ENCODE measurements at regions not wholly inside any gene's neighbourhood (a gene's known extent, or its start where the extent isn't known, plus 50 kb on each side); places are given as distances from the start of the nearest gene placed in this dataset.
"Not testable (repeated sequence)": the region's sequence is repeated elsewhere in the genome, so short reads cannot be mapped to it uniquely, and the experiment has no call there.

DNA sequence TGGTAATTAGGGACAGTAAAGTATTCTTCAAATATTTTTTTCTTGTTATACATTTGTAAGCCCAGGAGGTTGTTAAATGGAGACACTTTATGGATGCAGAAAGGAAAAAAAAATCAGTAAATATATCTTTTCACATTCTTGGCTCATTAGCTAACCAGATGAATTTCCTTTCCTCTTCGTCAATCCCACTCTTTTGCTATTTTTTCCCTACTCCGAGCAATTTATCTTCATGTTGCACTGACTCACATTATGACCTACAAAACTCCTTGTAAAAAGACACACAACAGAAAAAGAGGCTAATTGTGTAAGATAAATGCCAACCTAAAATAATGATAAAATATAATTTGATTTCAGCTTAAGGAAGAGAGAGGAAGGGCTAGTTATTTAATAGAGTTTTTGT lies 472.9 kb upstream of the ZNF337 start:
- CTCF ChIA-PET, result no interaction called here
- no peaks in the 10 kb centered on the region for H3K36me3 ChIP-seq (ENCODE audit: control insufficient read depth in 4 of 4, insufficient read depth in 4 of 4, low read length in 3 of 4)
- POLR2A ChIA-PET, result no interaction called here
- 92% methylated on average over 2 of the region's 2 CpGs for WGBS (ENCODE audit: insufficient coverage)
- DNase-seq, result no peak
- no peaks in the 10 kb centered on the region for H3K9me3 ChIP-seq (ENCODE audit: control extremely low read depth in 1 of 5, control insufficient read depth in 4 of 5, insufficient read depth in 2 of 5, low read depth in 1 of 5, low read length in 4 of 5)
- no peak overlapping the region for H3K27ac ChIP-seq (ENCODE audit: insufficient read depth in 1 of 2, low read depth in 1 of 2, low read length in 2 of 2, poor library complexity in 1 of 2, severe bottlenecking in 2 of 2)
- H3K27me3 ChIP-seq (replicated peaks in 2 of 5; ENCODE audit: control insufficient read depth in 4 of 5, insufficient read depth in 5 of 5, low read length in 4 of 5), result no peaks in the 10 kb centered on the region
- H3K4me1 ChIP-seq (ENCODE audit: control extremely low read depth in 1 of 4, control insufficient read depth in 4 of 4, insufficient read depth in 4 of 4, low read length in 3 of 4), result no peaks in the 10 kb centered on the region
- H3K4me3 ChIP-seq (ENCODE audit: control insufficient read depth in 1 of 7, extremely low read depth in 1 of 7, insufficient read depth in 4 of 7, low read depth in 2 of 7, low read length in 6 of 7), result no peak overlapping the region

DNA sequence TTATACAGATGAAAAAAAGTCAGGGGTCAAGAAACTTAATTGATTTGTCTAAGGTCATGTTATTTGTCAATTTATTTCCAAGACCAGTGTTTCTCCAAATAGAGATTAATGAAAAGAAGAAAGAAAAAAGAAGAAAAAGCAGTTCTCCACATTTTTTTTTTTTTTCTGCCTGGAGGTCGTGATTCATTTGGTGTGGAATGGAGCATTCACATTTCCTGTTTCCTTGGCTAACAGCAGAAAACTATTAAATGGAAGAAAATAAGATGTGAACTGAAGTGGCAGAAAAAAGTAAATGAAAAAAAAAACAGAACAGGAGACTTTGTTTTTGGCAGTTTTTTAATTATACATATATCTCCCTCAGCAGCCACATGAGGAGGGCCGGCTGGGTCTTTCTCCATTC lies 470.8 kb upstream of the ZNF337 start:
- Histone ChIP-seq H3K4me1 (ENCODE audit: control extremely low read depth in 1 of 4, control insufficient read depth in 4 of 4, insufficient read depth in 4 of 4, low read length in 3 of 4) (no peaks in the 10 kb centered on the region), H3K27ac (ENCODE audit: insufficient read depth in 1 of 2, low read depth in 1 of 2, low read length in 2 of 2, poor library complexity in 1 of 2, severe bottlenecking in 2 of 2) (no peak overlapping the region), H3K27me3 (replicated peaks in 2 of 5; ENCODE audit: control insufficient read depth in 4 of 5, insufficient read depth in 5 of 5, low read length in 4 of 5) (no peaks in the 10 kb centered on the region), H3K4me3 (ENCODE audit: control insufficient read depth in 1 of 7, extremely low read depth in 1 of 7, insufficient read depth in 4 of 7, low read depth in 2 of 7, low read length in 6 of 7) (no peak overlapping the region), H3K9me3 (ENCODE audit: control extremely low read depth in 1 of 5, control insufficient read depth in 4 of 5, insufficient read depth in 2 of 5, low read depth in 1 of 5, low read length in 4 of 5) (no peaks in the 10 kb centered on the region), H3K36me3 (ENCODE audit: control insufficient read depth in 4 of 4, insufficient read depth in 4 of 4, low read length in 3 of 4) (no peaks in the 10 kb centered on the region)
- WGBS (ENCODE audit: insufficient coverage), result 100% methylated on average over 1 of the region's 2 CpGs
- ChIA-PET CTCF (no interaction called here), POLR2A (no interaction called here)
- DNase-seq, result no peak

DNA sequence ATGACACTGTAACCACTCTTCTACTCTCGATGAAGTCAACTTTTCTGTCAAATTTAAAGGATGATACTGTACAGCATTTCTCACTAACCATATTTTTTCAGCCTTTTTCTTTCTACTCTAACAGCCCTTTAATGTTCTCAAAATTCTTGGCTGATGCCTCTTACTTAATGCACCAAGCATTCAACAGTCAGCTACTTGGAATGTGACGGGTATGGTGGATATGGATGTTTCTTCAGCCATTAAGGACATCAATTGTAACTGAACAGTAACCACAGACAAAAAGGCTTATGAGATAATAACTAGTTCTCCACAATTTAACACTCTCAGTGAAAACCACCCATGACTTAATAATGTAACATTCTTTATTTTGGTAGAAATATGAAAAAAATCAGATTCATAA lies 467.2 kb upstream of the ZNF337 start:
- Histone ChIP-seq H3K4me1 (ENCODE audit: control extremely low read depth in 1 of 4, control insufficient read depth in 4 of 4, insufficient read depth in 4 of 4, low read length in 3 of 4) (no peaks in the 10 kb centered on the region), H3K27ac (ENCODE audit: insufficient read depth in 1 of 2, low read depth in 1 of 2, low read length in 2 of 2, poor library complexity in 1 of 2, severe bottlenecking in 2 of 2) (no peak overlapping the region), H3K9me3 (ENCODE audit: control extremely low read depth in 1 of 5, control insufficient read depth in 4 of 5, insufficient read depth in 2 of 5, low read depth in 1 of 5, low read length in 4 of 5) (no peaks in the 10 kb centered on the region), H3K36me3 (ENCODE audit: control insufficient read depth in 4 of 4, insufficient read depth in 4 of 4, low read length in 3 of 4) (no peaks in the 10 kb centered on the region), H3K4me3 (ENCODE audit: control insufficient read depth in 1 of 7, extremely low read depth in 1 of 7, insufficient read depth in 4 of 7, low read depth in 2 of 7, low read length in 6 of 7) (no peak overlapping the region), H3K27me3 (replicated peaks in 2 of 5; ENCODE audit: control insufficient read depth in 4 of 5, insufficient read depth in 5 of 5, low read length in 4 of 5) (no peaks in the 10 kb centered on the region)
- DNase-seq, result no peak
- ChIA-PET POLR2A (no interaction called here), CTCF (no interaction called here)
- WGBS (ENCODE audit: insufficient coverage), result 88% methylated on average over 1 of the region's 2 CpGs

DNA sequence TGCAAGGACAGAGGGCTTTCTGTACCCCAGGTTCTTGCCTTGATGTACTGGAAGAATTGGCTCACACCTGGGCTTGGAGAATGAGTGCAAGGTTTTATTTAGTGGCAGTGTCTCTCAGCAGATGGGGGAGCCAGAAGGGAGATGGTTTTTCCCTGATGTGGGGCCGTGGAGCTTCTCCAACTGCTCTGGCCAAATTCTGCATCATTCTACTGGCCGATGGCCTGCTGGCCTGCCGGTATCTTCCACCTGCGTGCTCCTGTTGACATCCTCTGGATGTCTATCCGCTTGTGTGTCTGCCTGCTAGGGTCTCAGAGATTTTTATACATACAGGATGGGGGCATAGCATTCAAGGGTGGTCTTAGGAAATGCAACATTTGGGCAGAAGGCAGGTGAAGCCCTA lies 466.5 kb upstream of the ZNF337 start:
- H3K36me3 ChIP-seq (ENCODE audit: control insufficient read depth in 4 of 4, insufficient read depth in 4 of 4, low read length in 3 of 4); POLR2A ChIA-PET; H3K27me3 ChIP-seq (replicated peaks in 2 of 5; ENCODE audit: control insufficient read depth in 4 of 5, insufficient read depth in 5 of 5, low read length in 4 of 5); CTCF ChIA-PET; H3K4me3 ChIP-seq (ENCODE audit: control insufficient read depth in 1 of 7, extremely low read depth in 1 of 7, insufficient read depth in 4 of 7, low read depth in 2 of 7, low read length in 6 of 7); H3K27ac ChIP-seq (ENCODE audit: insufficient read depth in 1 of 2, low read depth in 1 of 2, low read length in 2 of 2, poor library complexity in 1 of 2, severe bottlenecking in 2 of 2); H3K9me3 ChIP-seq (ENCODE audit: control extremely low read depth in 1 of 5, control insufficient read depth in 4 of 5, insufficient read depth in 2 of 5, low read depth in 1 of 5, low read length in 4 of 5); DNase-seq; H3K4me1 ChIP-seq (ENCODE audit: control extremely low read depth in 1 of 4, control insufficient read depth in 4 of 4, insufficient read depth in 4 of 4, low read length in 3 of 4): not testable (repeated sequence)
- WGBS (ENCODE audit: insufficient coverage), result 90% methylated on average over 5 of the region's 5 CpGs

DNA sequence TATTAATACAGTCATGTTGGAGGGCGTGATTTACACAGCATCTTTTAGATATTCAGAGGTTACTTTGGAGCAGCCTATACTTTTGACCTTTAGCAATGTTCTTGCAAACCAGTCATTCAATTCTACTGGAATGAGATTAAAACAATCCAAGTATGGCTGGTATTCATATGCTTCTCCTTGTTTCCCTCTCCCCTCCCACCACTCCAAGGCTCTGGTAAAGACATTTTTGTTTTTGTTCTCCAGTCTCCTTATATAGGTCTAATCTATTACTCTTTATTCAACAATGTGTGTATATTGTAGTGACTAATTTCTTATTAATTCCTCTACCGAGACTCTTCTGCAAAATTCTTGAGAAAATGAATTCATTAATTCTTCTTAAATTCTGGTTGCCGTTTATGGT lies 465.1 kb upstream of the ZNF337 start:
- CTCF ChIA-PET, result not testable (repeated sequence)

DNA sequence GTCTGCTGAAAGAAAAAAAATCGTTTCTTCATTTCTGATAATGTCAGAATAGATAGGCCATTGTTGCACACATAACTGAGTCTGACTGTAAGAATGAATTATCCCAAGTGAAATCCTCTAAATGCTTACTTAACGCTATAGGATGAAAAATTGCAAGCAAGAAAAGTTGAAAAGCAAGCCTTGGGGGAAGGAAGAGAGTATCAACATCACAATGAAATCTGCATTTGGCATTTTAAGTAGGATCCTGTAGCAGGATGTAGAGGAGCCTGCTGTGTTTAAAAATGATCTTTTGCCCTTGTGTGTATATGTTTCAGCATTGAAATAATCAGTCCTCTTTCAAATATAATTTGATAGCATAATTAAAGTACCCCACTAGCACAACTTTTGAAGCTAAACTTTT lies 464.3 kb upstream of the ZNF337 start:
- POLR2A ChIA-PET; CTCF ChIA-PET; H3K27ac ChIP-seq (ENCODE audit: insufficient read depth in 1 of 2, low read depth in 1 of 2, low read length in 2 of 2, poor library complexity in 1 of 2, severe bottlenecking in 2 of 2); H3K9me3 ChIP-seq (ENCODE audit: control extremely low read depth in 1 of 5, control insufficient read depth in 4 of 5, insufficient read depth in 2 of 5, low read depth in 1 of 5, low read length in 4 of 5); H3K27me3 ChIP-seq (replicated peaks in 2 of 5; ENCODE audit: control insufficient read depth in 4 of 5, insufficient read depth in 5 of 5, low read length in 4 of 5); DNase-seq; H3K4me3 ChIP-seq (ENCODE audit: control insufficient read depth in 1 of 7, extremely low read depth in 1 of 7, insufficient read depth in 4 of 7, low read depth in 2 of 7, low read length in 6 of 7); H3K4me1 ChIP-seq (ENCODE audit: control extremely low read depth in 1 of 4, control insufficient read depth in 4 of 4, insufficient read depth in 4 of 4, low read length in 3 of 4); H3K36me3 ChIP-seq (ENCODE audit: control insufficient read depth in 4 of 4, insufficient read depth in 4 of 4, low read length in 3 of 4): not testable (repeated sequence)
- 8% methylated on average over 2 of the region's 2 CpGs for WGBS (ENCODE audit: insufficient coverage)

More for the DNA sequence above, 465.1 kb upstream of the ZNF337 start:
- H3K36me3 ChIP-seq (ENCODE audit: control insufficient read depth in 4 of 4, insufficient read depth in 4 of 4, low read length in 3 of 4); POLR2A ChIA-PET; H3K27ac ChIP-seq (ENCODE audit: insufficient read depth in 1 of 2, low read depth in 1 of 2, low read length in 2 of 2, poor library complexity in 1 of 2, severe bottlenecking in 2 of 2); H3K4me3 ChIP-seq (ENCODE audit: control insufficient read depth in 1 of 7, extremely low read depth in 1 of 7, insufficient read depth in 4 of 7, low read depth in 2 of 7, low read length in 6 of 7); H3K4me1 ChIP-seq (ENCODE audit: control extremely low read depth in 1 of 4, control insufficient read depth in 4 of 4, insufficient read depth in 4 of 4, low read length in 3 of 4); H3K27me3 ChIP-seq (replicated peaks in 2 of 5; ENCODE audit: control insufficient read depth in 4 of 5, insufficient read depth in 5 of 5, low read length in 4 of 5); H3K9me3 ChIP-seq (ENCODE audit: control extremely low read depth in 1 of 5, control insufficient read depth in 4 of 5, insufficient read depth in 2 of 5, low read depth in 1 of 5, low read length in 4 of 5); DNase-seq: not testable (repeated sequence)
- WGBS (ENCODE audit: insufficient coverage), result 100% methylated on average over 1 of the region's 3 CpGs

DNA sequence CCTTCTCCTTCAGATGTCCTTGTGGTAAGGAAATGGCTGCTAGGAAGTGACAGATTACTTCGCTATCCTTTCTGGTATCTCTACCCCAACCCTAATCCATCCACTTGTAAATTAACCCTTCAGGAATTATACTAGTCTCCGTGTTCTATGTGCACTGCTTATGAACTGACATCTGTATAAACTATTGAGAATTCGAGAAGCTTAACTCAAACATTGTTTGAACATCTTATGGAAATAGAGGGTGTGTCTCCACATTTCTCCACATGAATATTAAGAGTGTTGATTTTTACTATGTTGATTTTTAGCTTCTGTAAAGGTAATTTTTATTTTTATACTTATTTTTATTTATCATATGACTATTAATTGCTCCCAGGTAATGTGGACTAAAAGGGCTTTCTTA lies 457.6 kb upstream of the ZNF337 start:
- POLR2A ChIA-PET, result no interaction called here

More for the DNA sequence above, 457.6 kb upstream of the ZNF337 start:
- no peak overlapping the region for H3K27ac ChIP-seq (ENCODE audit: insufficient read depth in 1 of 2, low read depth in 1 of 2, low read length in 2 of 2, poor library complexity in 1 of 2, severe bottlenecking in 2 of 2)
- CTCF ChIA-PET, result no interaction called here
- WGBS (ENCODE audit: insufficient coverage), result no CpG with 5 or more reads among the region's 3 CpGs
- no peaks in the 10 kb centered on the region for H3K9me3 ChIP-seq (ENCODE audit: control extremely low read depth in 1 of 5, control insufficient read depth in 4 of 5, insufficient read depth in 2 of 5, low read depth in 1 of 5, low read length in 4 of 5)
- H3K36me3 ChIP-seq (ENCODE audit: control insufficient read depth in 4 of 4, insufficient read depth in 4 of 4, low read length in 3 of 4), result no peaks in the 10 kb centered on the region
- no peak overlapping the region for H3K4me3 ChIP-seq (ENCODE audit: control insufficient read depth in 1 of 7, extremely low read depth in 1 of 7, insufficient read depth in 4 of 7, low read depth in 2 of 7, low read length in 6 of 7)
- DNase-seq, result no peak
- no peaks in the 10 kb centered on the region for H3K4me1 ChIP-seq (ENCODE audit: control extremely low read depth in 1 of 4, control insufficient read depth in 4 of 4, insufficient read depth in 4 of 4, low read length in 3 of 4)
- H3K27me3 ChIP-seq (replicated peaks in 2 of 5; ENCODE audit: control insufficient read depth in 4 of 5, insufficient read depth in 5 of 5, low read length in 4 of 5), result no peaks in the 10 kb centered on the region

Data from common myeloid progenitor, CD34-positive (primary cell).